ENCODE measurements at regions not wholly inside any gene's neighbourhood (a gene's known extent, or its start where the extent isn't known, plus 50 kb on each side); places are given as distances from the start of the nearest gene placed in this dataset.

DNA sequence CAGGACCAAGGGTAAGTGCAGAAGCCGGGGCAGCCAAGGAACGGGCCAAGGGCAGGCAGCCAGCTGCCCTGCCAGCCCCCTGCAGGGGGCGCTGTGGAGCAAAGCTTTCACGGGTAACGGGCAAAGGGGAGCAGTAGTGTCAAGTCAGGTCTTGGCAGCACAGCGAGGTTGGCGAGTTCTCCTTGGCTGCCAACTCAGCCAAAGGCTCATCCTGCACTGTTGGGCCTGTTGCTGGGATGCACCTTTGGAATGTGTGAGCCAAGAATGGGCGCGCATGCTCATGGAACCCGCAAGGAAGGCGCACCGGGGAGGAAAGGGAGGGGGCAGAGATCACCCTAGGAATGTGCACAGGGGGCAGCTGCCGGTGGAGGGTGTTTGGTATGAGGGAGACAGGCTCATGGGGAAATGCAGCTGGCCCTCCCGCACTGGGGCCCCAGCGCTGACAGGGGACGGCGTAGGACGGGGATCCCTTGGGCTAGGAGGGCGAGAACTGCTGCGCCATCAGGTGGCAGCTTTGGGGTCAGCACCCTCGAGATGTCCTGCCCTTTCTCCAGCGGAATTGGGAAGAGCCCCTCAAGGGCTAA is 138.0 kb downstream of the ASCL4 start:
- peak; percentile 42; the same call in 1 of the 2 replicates for TF ChIP-seq CTCF (IDR thresholded peaks at IDR 0.05; ENCODE audit: low read depth, low read length)
- H3K4me3 ChIP-seq (ENCODE audit: low read depth, low read length) = no peak overlapping the region

- no peak overlapping the region for H3K4me3 ChIP-seq (ENCODE audit: low read depth, low read length)
- no peak for TF ChIP-seq CTCF (IDR thresholded peaks at IDR 0.05; ENCODE audit: low read depth, low read length)
These were observed 140.0 kb downstream of the ASCL4 start for GRCh38 chr12:107914460-107914977.

DNA sequence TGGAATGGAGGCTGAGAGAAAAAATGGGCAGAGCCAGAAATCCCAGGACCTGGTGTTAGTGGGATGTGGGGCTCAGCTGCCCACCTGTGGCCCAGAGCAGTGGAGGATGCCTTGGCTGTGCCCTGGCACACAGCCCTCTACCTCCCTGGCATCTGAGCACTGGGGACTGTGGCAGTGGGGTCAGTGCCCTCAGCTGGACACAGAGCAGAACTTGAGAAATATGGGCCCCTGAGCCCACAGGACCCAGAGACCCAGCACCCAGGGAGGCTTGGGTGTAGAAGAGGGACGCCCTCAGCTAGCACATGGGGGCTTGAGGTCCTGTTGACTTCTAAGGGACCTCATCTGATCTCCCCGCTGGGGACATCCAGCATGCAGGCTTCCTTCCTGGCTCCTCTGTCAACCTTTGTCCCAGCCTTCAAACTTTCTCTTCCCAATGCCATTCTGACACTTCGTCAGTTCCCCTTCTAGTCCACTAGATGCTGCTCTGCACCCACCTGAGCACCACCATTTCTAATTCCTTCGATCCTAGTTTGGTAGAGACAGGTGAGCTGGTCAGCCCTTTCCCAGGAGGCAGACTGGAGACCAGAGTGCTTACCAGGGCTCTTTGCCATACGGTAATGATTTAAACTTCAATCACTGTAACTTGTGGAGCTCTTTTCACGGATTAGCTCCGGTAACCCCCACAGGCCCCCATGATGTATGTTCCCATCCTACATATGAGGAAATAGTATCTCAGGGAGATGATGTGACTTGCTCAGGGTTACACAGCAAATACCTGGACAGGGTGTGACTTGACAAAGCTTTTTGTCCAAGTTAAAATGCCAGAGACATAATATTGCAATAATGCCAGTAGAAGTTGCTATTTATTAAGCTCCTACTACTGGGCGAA is 143.7 kb downstream of the ASCL4 start:
- no peak overlapping the region for H3K4me3 ChIP-seq (ENCODE audit: low read depth, low read length)
- TF ChIP-seq CTCF (IDR thresholded peaks at IDR 0.05; ENCODE audit: low read depth, low read length) = peak; percentile 23; the same call in 1 of the 2 replicates

DNA sequence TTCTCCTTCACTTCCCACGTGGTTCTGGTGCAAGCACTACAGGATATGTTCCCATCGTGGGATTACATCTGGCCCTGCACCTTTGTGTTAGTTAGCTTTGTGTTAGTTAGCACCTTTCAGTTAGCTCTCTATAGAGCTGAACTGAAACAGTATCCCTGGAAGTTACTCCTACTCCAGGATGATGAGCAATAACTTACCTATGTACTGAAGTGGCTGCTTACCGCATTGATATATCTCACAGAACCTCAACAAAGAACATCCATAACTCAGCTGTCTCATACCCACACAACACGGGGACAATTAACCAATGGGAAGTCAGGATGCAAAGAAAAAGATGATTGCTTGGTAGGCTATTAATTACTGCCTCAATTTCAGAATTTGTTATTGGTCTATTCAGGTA is 146.6 kb downstream of the ASCL4 start:
- TF ChIP-seq CTCF (IDR thresholded peaks at IDR 0.05; ENCODE audit: low read depth, low read length) = no peak
- no peak overlapping the region for H3K4me3 ChIP-seq (ENCODE audit: low read depth, low read length)

DNA sequence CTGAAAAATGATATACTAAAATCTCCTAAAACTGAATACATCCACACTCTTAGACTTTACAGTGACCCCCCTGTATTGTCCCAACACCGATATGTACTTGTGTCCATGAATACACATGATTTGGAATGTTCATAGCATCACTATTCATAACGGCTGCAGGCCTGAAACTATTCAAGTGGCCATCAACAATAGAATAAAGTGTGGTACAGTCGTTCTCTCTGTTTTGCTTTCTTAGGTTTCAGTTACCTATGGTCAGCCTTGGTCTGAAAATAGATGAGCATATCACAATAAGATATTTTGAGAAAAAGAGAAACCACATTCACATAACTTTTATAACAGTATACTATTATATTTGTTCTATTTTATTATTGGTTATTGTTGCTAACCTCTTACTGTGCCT is 150.6 kb downstream of the ASCL4 start:
- no peak for TF ChIP-seq CTCF (IDR thresholded peaks at IDR 0.05; ENCODE audit: low read depth, low read length)
- no peak overlapping the region for H3K4me3 ChIP-seq (ENCODE audit: low read depth, low read length)

GRCh38 chr12:107929436-107929835 is 154.9 kb downstream of the ASCL4 start:
- H3K4me3 ChIP-seq (ENCODE audit: low read depth, low read length) = no peak overlapping the region
- TF ChIP-seq CTCF (IDR thresholded peaks at IDR 0.05; ENCODE audit: low read depth, low read length) = no peak

DNA sequence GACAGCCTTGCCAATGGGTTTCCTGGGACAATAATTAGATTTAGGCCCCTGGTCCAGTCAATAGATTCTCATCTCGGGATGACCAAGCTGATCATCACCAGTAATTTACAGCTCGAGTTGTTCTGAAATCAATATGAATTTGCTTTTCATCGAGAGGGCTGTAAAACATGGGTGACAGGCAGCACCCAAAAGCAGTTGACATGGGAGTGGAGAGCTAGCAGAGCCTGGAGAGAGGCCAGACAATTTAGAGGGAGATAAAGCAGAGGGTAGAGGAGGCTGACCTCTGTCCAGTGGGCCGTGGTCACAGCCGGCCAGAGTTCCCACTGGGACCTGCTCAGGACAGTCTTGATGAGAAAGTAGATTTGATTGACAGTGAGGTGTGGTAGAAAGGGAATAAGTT is 157.3 kb downstream of the ASCL4 start:
- no peak for TF ChIP-seq CTCF (IDR thresholded peaks at IDR 0.05; ENCODE audit: low read depth, low read length)
- H3K4me3 ChIP-seq (ENCODE audit: low read depth, low read length) = no peak overlapping the region
